SU-DHL-6 (cell line): ENCODE measurements at regions not wholly inside any gene's neighbourhood (a gene's known extent, or its start where the extent isn't known, plus 50 kb on each side); places are given as distances from the start of the nearest gene placed in this dataset.

Experiments used
- EZH2phosphoT487 ChIP-seq: fragments of 200-600 bp; sonication (generic), shearing (Covaris generic); conservative IDR thresholded peaks from 2 replicates; pipeline ENCODE4 v1.6.1; 2018; ENCODE audit warnings: mild to moderate bottlenecking, antibody characterized with exemption, low read length, moderate library complexity, mixed read lengths
- TF ChIP-seq, protein P1 (sequence below): fragments of 200-600 bp; sonication (generic); IDR thresholded peaks from one replicate; pipeline ENCODE4 v1.5.1; 2017; ENCODE audit warnings: antibody characterized with exemption, mild to moderate bottlenecking, low read length, moderate library complexity; ENCODE audit not compliant: insufficient read depth, poor library complexity, severe bottlenecking

DNA sequence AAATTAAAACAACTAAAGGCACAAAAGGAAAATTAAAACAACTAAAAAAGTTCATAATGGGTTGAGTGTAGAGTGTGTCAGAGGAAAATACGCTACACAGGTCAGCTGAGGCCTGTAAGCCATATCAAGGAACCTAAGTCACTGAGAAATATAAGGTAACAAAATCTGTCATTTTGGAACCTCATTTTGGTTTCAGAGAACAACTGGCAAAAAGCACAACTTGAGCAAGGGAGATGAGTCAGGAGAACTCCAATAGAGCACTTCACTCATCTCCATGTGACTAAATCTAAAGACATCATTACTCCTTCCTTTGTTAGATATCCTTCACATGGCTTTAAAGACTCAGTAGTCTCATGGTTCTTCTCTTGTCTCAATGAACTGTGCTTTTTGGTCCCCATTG is 269.4 kb upstream of the POU5F2 start:
- TF ChIP-seq, protein P1, sequence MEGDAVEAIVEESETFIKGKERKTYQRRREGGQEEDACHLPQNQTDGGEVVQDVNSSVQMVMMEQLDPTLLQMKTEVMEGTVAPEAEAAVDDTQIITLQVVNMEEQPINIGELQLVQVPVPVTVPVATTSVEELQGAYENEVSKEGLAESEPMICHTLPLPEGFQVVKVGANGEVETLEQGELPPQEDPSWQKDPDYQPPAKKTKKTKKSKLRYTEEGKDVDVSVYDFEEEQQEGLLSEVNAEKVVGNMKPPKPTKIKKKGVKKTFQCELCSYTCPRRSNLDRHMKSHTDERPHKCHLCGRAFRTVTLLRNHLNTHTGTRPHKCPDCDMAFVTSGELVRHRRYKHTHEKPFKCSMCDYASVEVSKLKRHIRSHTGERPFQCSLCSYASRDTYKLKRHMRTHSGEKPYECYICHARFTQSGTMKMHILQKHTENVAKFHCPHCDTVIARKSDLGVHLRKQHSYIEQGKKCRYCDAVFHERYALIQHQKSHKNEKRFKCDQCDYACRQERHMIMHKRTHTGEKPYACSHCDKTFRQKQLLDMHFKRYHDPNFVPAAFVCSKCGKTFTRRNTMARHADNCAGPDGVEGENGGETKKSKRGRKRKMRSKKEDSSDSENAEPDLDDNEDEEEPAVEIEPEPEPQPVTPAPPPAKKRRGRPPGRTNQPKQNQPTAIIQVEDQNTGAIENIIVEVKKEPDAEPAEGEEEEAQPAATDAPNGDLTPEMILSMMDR = no peak
- TF ChIP-seq EZH2phosphoT487 = no peak
